HG03139 (cell line): ENCODE measurements at regions not wholly inside any gene's neighbourhood (a gene's known extent, or its start where the extent isn't known, plus 50 kb on each side); places are given as distances from the start of the nearest gene placed in this dataset.
"Not testable (repeated sequence)": the region's sequence is repeated elsewhere in the genome, so short reads cannot be mapped to it uniquely, and the experiment has no call there.

Experiments used
- ATAC-seq: cut with Tn5 transposase; IDR thresholded peaks from one replicate; pipeline ENCODE4 v1.9.1; 2021; ENCODE audit not compliant: unreplicated experiment

DNA sequence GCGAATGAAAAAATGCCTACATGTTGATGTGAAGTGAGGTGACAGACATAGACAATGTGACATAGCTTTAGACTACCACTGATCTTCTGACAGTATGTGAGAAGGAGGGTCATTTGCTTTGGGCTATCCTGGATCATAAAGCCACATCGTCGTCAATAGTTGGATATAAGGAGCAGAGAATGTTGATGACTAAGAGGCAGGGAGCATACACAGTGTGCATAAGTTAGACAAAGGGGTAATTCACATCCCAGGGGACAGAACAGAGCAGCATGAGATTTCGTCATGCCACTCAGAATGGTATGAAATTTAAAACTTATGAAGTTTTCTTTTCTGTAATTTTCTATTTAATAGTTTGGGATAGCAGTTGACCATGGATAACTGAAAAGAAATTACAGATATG is 403.2 kb downstream of the DSC3 start:
- ATAC-seq, result no peak

DNA sequence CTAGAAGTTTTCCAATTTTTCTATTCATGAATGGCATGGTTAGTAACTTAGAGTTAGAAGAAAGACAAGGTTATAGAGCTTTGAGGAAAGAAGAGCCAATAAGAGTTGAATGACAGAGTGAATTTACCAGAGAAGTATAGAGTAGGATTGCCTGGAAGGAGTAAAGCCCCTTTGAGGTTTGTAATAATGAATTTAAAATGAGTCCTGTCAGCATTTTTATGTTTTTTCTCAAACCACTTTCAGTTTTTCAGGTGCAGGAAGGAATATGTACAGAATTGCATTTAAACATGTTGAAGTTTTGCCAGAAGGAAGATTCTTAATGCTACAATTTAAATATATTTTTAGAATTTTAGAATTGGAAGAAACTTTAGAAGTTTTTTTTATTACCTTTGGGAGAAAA is 408.3 kb downstream of the DSC3 start:
- no peak for ATAC-seq

DNA sequence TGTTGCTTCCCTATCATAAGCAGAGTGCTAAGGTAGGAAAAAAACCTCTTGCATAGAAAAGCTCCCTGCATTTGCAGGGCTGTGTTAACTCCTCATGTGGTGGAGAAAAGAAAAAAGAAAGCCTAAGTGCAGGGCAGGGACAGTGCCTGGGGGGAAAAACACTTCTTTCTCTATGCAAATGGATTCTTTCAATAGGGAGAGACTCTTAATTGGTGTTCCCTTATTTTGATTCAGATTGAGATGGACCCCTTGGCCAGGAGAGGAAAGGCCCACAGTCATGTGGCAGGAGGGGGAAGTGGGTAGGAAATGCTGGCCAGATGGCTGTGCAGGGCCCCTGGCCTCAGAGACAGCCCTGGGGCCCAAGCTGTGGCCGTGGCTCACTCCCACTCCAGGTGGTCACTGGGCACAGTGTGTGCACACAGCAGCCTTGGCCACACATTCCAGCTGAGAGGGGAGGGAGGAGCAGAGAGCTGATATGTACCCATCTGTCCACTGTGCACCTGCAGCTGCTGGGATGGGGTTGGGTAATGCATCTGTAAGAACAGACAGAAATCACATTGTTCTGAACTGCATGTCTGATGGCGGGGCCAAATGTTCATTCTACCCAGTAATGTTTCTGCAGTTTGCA is 410.4 kb downstream of the DSC3 start:
- no peak for ATAC-seq

DNA sequence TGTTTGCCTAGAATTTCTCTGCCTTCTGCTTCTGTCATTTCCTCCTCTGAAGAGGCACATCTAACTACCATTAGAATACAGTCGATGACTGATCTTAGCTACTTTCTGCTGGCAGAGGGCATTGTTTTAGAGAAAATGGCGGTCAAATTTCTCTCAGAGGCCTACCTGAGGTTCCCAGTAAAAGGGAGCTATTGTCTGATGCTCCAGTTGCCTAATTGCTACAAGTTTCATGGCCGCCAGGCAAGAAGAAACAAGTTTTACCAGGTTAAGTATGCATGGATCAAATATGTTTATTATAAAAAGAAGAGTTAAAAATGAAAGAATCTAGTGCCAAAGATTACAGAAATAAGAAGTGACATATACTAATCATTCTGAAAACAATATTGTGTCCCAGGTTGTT is 416.6 kb downstream of the DSC3 start:
- ATAC-seq, result no peak

DNA sequence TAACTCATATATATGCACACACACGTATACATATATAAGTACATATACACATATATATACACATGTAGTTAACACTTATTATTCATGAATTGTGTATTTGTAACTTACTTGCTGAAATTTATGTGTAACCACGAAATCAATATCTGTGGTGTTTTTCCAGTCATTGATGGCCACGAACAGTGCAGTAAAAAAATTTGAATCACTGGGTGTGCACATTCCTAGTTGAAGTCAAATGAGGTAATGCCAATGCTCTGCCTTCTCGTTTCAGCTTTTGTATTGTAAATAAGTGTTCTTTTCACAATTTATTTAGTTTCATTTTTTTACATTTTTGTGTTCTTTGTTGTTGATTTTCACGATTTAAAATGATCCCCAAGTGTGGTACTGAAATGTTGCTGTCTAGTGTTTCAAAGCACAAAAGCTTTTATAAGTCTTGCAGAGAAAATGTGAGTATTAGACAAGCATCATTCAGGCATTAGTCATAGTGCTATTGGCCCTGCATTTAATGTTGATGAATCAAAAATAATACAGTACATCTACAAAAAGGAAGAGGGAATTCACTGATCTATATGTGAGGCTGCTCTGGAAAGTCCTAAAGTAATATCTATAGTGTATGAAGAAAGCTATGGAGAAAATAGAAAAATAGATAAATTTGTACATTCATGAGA is 419.0 kb downstream of the DSC3 start:
- no peak for ATAC-seq

DNA sequence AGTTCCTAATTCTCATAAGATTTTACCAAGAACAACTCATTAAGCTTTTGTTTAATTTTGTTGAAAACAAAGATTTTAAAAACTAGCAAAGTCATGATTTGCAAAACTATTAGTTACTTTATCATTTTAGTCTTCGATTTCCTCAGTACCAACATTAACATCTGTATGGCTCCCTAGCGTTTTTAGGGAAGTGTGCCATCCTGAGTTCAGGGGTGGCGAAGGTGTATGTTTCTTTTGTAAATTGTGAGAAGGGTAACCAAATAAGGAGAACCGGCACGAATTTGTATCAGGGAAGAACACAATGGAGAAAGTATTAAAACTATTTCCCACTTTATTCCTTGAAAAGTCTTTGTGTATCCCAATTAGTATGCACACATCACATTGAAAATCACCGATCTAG is 419.9 kb downstream of the DSC3 start:
- no peak for ATAC-seq

DNA sequence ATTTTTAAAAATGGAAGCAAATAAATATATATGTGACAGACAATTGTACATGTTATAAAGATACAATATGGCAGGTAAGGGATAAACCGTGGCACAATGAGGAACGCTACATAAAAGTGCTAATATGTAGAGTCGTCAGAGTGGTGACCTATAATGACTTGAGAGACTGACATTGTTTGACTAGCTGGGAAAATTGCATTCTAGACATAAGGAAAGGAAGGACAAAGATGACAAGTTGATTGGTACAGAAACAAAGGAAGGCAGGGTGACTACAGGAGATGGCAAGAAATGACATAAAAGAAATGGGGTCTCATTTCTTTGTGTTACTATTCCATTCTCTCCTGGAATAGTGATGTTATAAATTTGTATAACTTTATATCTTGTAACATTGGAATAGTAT is 420.4 kb downstream of the DSC3 start:
- ATAC-seq, result no peak

DNA sequence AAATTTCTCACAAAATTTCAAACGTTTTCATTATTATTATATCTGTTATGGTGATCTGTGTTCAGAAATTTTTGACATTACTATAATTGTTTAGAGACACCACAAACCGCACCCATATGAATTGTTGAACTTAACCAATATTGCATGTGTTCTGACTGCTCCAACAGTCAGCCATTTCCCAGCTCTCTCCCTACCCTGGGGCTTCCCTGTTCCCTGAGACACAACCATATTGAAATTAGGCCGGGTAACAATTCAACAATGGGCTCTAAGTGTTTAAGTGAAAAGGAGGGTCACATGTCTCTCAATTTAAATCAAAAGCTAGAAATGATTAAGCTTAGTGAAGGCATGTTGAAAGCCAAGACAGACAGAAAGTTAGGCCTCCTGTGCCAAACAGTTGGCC is 424.0 kb downstream of the DSC3 start:
- ATAC-seq, result no peak

DNA sequence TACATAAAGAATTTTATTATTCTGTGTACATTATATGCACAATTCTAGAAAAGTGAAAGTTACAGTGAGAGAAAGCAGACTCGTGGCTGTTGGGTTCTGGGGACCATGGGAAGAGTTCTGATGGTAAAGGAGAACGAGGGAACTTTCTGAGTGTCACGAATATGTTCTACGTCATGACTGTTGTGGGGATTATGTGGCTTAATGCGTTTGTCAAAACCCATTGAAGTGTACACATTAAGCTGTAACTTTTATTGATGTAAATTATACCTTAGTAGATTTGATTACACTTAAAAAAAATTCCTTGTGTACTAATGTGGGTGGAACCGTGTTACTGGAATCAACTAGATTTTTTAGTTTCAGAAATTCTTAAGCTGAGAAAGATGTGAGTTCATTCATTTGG is 426.1 kb downstream of the DSC3 start:
- no peak for ATAC-seq

DNA sequence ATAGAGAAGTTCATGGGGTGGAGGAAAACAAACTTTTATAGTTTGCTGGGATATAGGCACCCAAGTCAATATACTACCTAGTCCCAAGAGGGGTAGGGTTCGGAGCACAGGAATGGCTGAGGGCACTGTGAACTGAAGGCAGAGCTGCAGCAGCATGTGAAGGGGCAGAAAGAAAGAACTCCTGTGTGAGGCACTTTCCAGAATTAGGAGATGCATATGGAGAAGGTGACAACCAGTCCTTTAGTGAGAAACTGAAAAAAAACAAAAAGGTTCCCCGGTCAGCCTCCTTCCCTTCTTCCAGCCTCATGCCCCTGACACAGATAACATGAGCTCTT is 429.1 kb downstream of the DSC3 start:
- no peak for ATAC-seq

DNA sequence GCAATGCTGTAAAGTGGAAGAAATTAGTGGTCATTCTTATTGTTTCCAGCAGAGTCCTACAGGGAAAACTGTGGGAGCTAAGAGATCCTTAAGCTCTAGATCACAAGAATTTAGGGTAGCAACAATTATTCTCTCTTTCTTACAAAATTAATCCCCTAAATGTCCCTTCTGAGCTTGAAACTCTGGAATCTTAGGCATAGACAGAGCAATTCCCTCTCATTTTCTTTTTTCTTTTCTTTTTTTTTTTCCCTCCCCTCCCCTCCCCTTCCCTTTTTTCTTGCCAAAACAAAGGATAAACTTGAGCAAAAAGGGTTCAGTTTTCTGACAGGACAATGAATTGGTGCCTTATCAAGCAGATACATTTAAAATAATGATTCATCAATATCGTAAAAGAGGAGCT is 441.0 kb downstream of the DSC3 start:
- ATAC-seq, result no peak

DNA sequence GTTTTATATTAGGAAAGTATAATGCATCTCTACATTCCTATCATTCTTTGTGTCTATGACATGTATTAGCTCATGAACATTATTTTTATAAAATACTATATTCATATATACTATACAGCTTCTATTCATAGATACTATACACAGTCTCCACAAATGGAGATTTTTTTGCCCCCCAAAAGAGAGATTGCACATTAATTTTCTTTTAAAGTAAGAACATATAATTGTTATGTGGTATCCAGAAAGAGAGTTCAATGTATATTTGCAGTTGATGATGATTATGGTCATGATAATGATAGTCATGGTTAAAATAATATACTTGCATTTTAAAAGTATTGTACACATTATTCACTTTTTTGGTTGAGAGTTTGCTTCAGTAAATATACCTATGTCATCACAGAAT is 445.3 kb downstream of the DSC3 start:
- no peak for ATAC-seq

DNA sequence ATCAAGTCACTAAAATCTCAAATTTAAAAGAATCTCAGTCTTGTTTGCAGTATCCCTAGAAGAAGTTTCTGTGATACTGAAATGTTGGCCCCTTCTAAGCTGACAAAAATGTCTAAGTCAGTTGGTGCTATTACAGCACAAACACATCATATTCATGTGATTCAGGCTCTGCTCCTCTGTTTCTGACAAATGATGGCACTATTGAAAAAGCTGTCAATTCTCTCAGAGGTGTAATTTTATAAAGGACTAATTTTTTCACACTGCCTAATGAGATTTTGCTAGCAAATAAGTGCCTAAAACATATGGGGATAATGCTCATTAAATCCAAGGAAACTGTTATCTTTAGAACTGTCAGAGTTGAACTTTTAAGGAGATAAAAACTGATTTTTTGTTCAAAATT is 445.9 kb downstream of the DSC3 start:
- no peak for ATAC-seq

DNA sequence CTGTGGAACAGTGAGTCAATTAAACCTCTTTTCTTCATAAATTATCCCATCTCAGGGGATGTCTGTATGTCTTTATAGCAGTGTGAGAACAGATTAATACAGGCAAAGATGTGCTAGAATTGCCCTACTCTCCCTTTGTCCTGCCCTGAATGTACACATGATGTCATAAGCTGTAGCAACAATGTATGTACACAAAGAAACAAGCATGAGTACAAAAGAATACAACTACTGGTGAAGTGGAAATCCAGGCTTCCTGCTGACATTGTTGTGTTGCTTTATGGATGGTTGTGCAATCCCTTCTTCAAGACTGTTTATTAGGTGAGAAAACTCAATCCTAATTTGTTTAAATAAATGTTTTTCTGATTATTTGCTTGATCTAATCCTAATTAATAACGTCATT is 446.6 kb downstream of the DSC3 start:
- ATAC-seq, result no peak

DNA sequence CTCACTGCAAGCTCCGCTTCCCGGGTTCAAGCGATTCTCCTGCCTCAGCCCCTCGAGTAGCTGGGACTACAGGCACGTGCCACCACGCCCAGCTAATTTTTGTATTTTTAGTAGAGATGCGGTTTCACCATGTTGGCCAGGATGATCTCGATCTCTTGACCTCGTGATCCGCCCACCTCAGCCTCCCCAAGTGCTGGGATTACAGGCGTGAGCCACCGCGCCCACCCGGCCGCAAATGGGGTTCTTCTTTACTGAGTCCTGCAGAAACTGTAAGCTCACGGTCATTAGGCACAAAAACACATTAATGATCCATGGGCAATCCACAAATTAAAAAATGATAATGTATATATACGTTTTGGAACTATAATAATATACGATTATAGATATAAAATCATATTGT is 447.6 kb downstream of the DSC3 start:
- ATAC-seq, result not testable (repeated sequence)

DNA sequence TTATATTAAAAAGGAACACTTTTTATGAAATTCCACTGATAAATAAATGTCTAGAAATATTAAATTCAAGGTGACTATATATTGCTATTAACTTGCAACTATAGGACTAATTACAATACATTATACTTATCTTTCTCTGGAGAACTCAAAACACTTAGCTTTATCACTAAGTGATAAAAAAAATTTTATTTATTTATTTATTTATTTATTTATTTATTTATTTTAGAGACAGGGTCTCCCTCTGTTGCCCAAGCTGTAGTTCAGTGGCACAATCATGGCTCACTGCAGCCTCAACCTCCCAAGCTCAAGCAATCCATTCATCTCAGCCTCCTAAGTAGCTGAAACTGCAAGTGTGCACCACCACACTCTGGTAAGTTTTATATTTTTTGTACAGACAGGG is 451.1 kb downstream of the DSC3 start:
- ATAC-seq, result no peak

DNA sequence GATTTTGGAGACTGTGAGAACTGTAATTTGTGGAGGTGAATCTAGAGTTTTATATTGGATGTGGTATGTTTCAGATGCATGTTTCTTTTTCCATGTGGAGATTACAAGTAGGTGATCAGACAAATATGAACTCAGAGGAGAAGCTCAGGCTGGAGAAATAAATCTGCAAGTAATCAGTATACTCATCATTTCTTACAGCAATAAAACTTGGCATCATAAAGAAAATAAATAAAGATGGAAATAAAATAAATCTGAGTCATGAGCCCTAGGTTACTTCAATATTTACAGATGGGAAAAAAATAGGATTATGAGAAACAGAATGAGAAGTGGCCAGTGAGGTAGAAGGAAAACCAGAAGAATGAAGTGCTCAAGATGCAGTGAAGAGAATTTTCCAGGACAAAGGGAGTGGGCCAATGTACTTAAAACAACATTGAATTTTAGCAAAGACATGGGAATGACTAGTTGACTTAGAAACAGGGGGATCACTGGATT is 453.8 kb downstream of the DSC3 start:
- no peak for ATAC-seq

DNA sequence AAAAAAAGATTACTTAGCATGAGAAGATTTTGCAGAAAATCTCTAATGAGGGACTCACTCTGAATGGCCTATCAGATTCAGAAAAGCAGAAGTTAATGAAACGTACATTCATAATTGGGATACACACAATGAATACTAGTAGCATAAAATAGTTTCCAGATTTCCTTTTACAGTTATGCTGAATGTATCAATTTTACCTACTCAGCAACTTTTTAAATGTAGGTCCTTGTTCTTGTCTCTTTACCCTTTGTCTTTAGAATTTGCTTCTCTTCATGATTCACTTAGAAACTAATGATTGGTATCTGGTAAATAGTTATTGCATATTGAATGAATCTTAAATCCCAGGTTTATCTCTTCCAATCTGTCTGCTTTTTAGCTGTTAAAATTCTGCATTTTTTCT is 458.8 kb downstream of the DSC3 start:
- no peak for ATAC-seq

DNA sequence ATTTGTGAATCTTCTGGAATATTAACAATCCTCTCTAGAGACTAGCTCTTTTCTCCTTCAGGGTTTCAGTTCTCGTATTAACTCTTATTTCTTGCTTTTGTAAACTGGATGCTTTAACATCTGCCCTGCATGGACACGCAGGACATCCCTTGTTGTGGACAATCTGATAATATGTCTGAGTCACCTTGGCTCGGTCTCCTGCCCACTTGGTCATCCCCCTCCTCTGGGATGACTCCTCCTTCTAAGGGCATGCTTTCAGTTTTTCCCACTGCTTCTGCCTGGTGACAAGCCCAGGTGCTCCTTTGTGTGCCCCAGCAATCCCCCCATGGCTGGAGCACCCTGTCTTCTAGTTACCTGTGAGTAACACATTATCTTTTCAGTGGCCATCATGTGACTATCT is 460.5 kb downstream of the DSC3 start:
- no peak for ATAC-seq

DNA sequence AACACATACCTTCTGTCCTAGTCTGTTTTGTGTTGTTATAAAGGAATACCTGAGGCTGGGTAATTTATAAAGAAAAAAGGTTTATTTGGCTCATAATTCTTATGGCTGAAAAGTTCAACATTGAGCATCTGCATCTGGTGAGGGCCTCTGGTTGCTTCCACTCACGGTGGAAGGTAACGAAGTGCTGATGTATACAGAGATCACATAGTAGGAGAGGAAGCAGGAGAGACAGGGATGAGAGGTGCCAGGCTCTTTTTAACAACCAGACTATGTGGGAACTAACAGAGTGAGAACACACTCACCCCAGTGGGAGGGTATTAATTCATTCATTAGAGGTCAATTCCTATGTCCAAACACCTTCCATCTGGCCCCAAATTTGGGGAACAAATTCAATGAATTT is 463.8 kb downstream of the DSC3 start:
- no peak for ATAC-seq

DNA sequence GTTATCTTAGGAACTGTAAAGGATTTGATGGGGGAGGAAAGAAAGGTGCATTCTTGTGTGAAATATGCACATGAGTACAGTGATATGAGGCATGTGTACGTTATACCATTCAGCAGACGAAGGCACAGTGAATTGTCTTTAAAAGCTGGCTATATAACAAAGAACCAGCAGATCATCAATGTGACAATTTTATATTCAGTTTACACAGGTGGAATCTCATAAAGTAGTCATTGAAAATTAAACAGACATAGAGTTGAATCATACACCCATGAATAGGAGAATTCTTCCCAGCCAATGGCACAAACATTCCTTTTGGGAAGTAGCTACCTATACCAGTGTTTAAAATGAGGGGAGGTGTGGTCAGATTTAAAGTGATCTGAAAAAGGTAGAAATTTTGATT is 470.3 kb downstream of the DSC3 start:
- no peak for ATAC-seq

DNA sequence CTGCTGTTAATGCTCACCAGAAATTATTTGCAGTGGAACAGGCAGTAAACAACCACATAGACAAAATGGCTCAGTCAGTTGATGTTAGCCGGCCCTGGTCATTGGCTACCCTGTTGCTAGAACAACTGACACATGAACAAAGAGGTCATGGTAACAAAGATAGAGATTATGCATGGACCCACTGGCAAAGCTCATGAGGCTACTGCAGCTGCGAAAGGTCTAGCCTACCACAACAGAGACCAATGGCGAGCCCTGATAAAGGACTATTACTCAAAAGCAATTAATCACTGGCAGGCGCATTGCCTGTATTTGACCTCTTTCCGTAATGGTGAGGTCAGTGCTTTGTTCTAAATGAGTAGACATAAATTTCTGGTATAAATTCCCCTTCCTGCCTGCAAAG is 474.2 kb downstream of the DSC3 start:
- no peak for ATAC-seq

DNA sequence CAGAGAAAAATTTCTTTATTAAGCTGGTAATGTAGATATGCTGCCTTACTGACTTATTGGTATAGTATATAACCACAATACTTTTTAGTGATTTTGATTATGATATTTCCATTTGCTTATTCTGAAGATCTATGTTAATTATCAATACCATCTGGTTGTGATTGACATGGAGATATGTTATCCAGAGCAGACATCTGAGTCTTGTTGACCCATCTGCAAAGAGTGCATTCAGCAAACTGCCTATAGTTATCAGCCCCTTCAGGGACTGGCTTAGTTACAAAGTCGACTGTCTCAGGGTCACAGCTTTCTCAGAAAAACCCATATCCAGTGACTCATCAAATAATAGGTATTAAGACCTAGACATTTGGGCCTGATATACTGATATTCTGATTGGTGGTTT is 475.7 kb downstream of the DSC3 start:
- ATAC-seq, result no peak
